ENCODE measurements at regions not wholly inside any gene's neighbourhood (a gene's known extent, or its start where the extent isn't known, plus 50 kb on each side); places are given as distances from the start of the nearest gene placed in this dataset.

DNA sequence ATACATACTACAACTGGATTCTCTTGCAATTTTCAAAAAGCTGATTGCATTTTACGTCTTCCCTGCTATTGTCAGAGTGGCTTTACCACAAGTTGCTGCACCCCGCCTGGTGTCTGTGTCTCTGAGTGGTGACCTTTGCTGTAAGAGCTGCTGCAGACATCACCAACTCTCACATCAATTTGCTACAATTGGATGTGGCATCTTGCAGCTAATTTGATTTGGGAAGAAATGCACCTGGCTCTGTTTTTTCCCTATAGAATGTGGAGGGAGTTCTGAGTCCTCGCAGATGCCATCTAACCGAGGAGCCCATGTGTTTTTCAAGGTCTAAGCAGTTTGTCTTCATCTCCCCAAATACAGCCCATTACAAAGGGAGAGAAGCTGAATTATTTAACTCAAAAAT is 73.8 kb upstream of the PHOX2B start:
- TF ChIP-seq, protein P1, sequence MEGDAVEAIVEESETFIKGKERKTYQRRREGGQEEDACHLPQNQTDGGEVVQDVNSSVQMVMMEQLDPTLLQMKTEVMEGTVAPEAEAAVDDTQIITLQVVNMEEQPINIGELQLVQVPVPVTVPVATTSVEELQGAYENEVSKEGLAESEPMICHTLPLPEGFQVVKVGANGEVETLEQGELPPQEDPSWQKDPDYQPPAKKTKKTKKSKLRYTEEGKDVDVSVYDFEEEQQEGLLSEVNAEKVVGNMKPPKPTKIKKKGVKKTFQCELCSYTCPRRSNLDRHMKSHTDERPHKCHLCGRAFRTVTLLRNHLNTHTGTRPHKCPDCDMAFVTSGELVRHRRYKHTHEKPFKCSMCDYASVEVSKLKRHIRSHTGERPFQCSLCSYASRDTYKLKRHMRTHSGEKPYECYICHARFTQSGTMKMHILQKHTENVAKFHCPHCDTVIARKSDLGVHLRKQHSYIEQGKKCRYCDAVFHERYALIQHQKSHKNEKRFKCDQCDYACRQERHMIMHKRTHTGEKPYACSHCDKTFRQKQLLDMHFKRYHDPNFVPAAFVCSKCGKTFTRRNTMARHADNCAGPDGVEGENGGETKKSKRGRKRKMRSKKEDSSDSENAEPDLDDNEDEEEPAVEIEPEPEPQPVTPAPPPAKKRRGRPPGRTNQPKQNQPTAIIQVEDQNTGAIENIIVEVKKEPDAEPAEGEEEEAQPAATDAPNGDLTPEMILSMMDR (IDR thresholded peaks at IDR 0.05): no peak
- no peak for TF ChIP-seq POLR2A (IDR thresholded peaks at IDR 0.05)
